Neural progenitor cell (in vitro differentiated cells): ENCODE measurements at regions not wholly inside any gene's neighbourhood (a gene's known extent, or its start where the extent isn't known, plus 50 kb on each side); places are given as distances from the start of the nearest gene placed in this dataset.

ENCODE experiments used
- DNase-seq: peaks from one replicate; pipeline ENCODE4 v3.0.0-alpha.2; 2016; ENCODE audit warnings: low spot score
- H2AFZ ChIP-seq: fragments of 200-600 bp; sonication (generic); replicated peaks from 2 replicates; pipeline ENCODE4 v1.6.1; 2016; ENCODE audit warnings: antibody characterized with exemption
- H3F3A ChIP-seq: fragments of 200-600 bp; sonication (generic); 2 replicates; pipeline ENCODE4 v1.6.1; 2016; ENCODE audit warnings: antibody characterized with exemption, low read depth
- H3K27ac ChIP-seq: fragments of 200-600 bp; sonication (generic); 2 replicates; pipeline ENCODE4 v1.5.1; 2016; ENCODE audit warnings: mild to moderate bottlenecking
- H3K27me3 ChIP-seq: fragments of 200-600 bp; sonication (generic); 2 replicates; pipeline ENCODE4 v1.6.1; 2016; ENCODE audit warnings: mild to moderate bottlenecking, moderate library complexity
- H3K36me3 ChIP-seq: fragments of 200-600 bp; sonication (generic); 2 replicates; pipeline ENCODE4 v1.5.1; 2016
- H3K4me1 ChIP-seq: fragments of 200-600 bp; sonication (generic); 2 replicates; pipeline ENCODE4 v1.6.1; 2016; ENCODE audit warnings: mixed run types
- H3K4me2 ChIP-seq: fragments of 200-600 bp; sonication (generic); 2 replicates; pipeline ENCODE4 v1.6.1; 2016
- H3K4me3 ChIP-seq: fragments of 200-600 bp; sonication (generic); 2 replicates; pipeline ENCODE4 v1.5.1; 2016
- H3K79me2 ChIP-seq: fragments of 200-600 bp; sonication (generic); 2 replicates; pipeline ENCODE4 v1.6.1; 2016; ENCODE audit warnings: low read depth
- H3K9ac ChIP-seq: fragments of 200-600 bp; sonication (generic); 2 replicates; pipeline ENCODE4 v1.6.1; 2016
- H3K9me3 ChIP-seq: fragments of 200-600 bp; sonication (generic); 2 replicates; pipeline ENCODE4 v1.5.1; 2016; ENCODE audit warnings: low read depth
- H4K20me1 ChIP-seq: fragments of 200-600 bp; sonication (generic); 2 replicates; pipeline ENCODE4 v1.6.1; 2016; ENCODE audit warnings: low read depth
- H3K27ac Mint-ChIP-seq: 3 replicates; pipeline ENCODE4 v1.8.0; 2021; ENCODE audit warnings: mixed read lengths
- H3K27me3 Mint-ChIP-seq: 2 replicates; pipeline ENCODE4 v1.8.0; 2022; ENCODE audit warnings: low read depth, mild to moderate bottlenecking, inconsistent platforms, moderate library complexity, mixed read lengths; ENCODE audit not compliant: insufficient read depth
- H3K36me3 Mint-ChIP-seq: 3 replicates; pipeline ENCODE4 v1.8.0; 2021; ENCODE audit warnings: mixed read lengths
- H3K4me1 Mint-ChIP-seq: 3 replicates; pipeline ENCODE4 v1.8.0; 2021; ENCODE audit warnings: mixed read lengths
- H3K4me3 Mint-ChIP-seq: 3 replicates; pipeline ENCODE4 v1.8.0; 2021; ENCODE audit warnings: mild to moderate bottlenecking, moderate library complexity, mixed read lengths
- H3K9me3 Mint-ChIP-seq: 3 replicates; pipeline ENCODE4 v1.8.0; 2020; ENCODE audit warnings: mixed read lengths
- EZH2 ChIP-seq: fragments of 200-600 bp; sonication (generic); IDR thresholded peaks from 2 replicates; pipeline ENCODE4 v1.6.1; 2017; ENCODE audit warnings: antibody characterized with exemption, mild to moderate bottlenecking, moderate library complexity
- EZH2phosphoT487 ChIP-seq: fragments of 200-600 bp; sonication (generic); IDR thresholded peaks from 2 replicates; pipeline ENCODE4 v1.6.1; 2017; ENCODE audit warnings: antibody characterized with exemption
- TF ChIP-seq, protein P1 (sequence below): fragments of 200-600 bp; sonication (generic); IDR thresholded peaks from 2 replicates; pipeline ENCODE4 v1.5.1; 2017; ENCODE audit warnings: antibody characterized with exemption, mild to moderate bottlenecking

DNA sequence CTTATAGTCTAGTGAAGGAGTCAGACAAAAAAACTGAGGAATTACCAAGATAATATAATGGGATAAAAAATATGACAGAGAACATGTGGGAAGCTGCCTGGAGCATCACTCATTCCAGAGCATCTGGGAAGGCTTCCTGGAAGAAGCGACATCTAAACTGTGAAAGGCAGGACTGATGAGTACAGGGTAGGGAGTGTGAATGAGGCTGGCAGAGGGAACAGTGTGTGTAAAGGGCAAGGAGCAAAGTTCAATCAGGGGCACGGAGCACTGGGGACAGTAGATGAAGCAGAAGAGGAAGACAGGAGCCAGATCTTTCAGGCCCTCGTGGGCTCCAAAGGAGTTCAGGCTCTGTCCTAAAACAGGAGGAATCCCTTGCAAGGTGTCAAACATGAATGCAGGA lies 55.8 kb upstream of the PRDM11 start:
- Mint-ChIP-seq H3K36me3 (no peaks in the 10 kb centered on the region), H3K4me3 (no peak overlapping the region), H3K9me3 (no peaks in the 10 kb centered on the region), H3K27me3 (peaks cover 11% of the 10 kb centered on the region), H3K4me1 (peaks cover 46% of the 10 kb centered on the region), H3K27ac (no peak overlapping the region)
- Histone ChIP-seq H3F3A (peaks cover 45% of the 10 kb centered on the region), H3K27me3 (no peaks in the 10 kb centered on the region), H3K4me2 (no peak overlapping the region), H3K9me3 (no peaks in the 10 kb centered on the region), H3K9ac (no peak overlapping the region), H3K27ac (no peak overlapping the region), H2AFZ (no peak overlapping the region), H3K4me3 (no peak overlapping the region), H3K4me1 (peaks cover 68% of the 10 kb centered on the region), H4K20me1 (no peaks in the 10 kb centered on the region), H3K36me3 (no peaks in the 10 kb centered on the region), H3K79me2 (no peaks in the 10 kb centered on the region)
- TF ChIP-seq EZH2 = no peak
- TF ChIP-seq EZH2phosphoT487 = no peak
- TF ChIP-seq, protein P1, sequence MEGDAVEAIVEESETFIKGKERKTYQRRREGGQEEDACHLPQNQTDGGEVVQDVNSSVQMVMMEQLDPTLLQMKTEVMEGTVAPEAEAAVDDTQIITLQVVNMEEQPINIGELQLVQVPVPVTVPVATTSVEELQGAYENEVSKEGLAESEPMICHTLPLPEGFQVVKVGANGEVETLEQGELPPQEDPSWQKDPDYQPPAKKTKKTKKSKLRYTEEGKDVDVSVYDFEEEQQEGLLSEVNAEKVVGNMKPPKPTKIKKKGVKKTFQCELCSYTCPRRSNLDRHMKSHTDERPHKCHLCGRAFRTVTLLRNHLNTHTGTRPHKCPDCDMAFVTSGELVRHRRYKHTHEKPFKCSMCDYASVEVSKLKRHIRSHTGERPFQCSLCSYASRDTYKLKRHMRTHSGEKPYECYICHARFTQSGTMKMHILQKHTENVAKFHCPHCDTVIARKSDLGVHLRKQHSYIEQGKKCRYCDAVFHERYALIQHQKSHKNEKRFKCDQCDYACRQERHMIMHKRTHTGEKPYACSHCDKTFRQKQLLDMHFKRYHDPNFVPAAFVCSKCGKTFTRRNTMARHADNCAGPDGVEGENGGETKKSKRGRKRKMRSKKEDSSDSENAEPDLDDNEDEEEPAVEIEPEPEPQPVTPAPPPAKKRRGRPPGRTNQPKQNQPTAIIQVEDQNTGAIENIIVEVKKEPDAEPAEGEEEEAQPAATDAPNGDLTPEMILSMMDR = no peak
- no peak for DNase-seq

DNA sequence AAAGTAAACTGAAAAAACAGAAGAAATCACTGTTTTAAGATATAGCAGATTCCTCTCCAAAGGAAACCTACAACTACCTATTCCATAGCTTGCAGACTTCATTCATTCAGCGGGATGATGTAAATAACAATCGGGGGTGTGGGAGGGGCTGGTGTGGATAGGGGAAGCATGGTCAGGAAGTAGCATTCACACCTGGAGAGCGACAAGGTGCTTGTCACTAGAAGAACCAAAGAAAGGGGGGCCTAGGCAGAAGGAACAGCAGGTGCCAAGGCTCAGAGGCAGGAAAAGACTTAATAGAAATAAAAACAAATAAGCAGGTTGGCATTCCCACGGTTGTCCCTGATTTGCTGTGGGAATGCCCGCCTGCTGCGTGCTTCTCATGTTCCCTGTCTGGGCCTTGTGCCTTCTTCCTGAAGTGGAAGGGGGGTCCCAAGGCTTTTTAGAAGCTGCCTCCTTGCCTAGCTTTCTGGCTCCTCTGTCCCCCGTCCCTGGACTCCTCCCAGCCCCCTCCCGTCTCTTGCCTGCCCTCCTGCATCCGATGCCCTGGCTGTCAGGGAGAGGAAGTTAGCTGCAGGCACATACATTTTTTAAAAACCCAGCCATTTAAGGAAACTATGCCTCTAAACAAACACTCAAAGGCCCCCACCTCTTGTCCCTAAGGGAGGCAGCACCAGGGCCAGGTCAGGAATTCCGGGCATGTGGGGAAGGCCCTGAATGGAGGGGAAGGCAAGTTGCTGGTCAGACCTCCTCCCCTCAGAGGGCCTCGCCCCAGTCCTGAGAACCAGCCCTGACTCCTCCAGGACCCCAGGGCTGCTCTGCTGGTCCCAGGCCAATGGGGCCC lies 54.7 kb upstream of the PRDM11 start:
- Histone ChIP-seq H3K9me3 (no peaks in the 10 kb centered on the region), H3K4me3 (no peak overlapping the region), H3K27me3 (no peaks in the 10 kb centered on the region), H3K79me2 (no peaks in the 10 kb centered on the region), H3F3A (peaks cover 33% of the 10 kb centered on the region), H2AFZ (peak overlapping the region; percentile 9), H3K9ac (no peak overlapping the region), H3K4me1 (peaks cover 56% of the 10 kb centered on the region), H3K27ac (no peak overlapping the region), H3K4me2 (peak overlapping the region; percentile 44), H3K36me3 (no peaks in the 10 kb centered on the region), H4K20me1 (no peaks in the 10 kb centered on the region)
- no peak overlapping the region for H3K4me3 Mint-ChIP-seq
- no peaks in the 10 kb centered on the region for H3K36me3 Mint-ChIP-seq
- peak overlapping the region; percentile 39 for H3K27ac Mint-ChIP-seq
- TF ChIP-seq, protein P1 = no peak
- no peak for TF ChIP-seq EZH2phosphoT487
- TF ChIP-seq EZH2 = no peak
- H3K27me3 Mint-ChIP-seq = peaks cover 5% of the 10 kb centered on the region
- no peaks in the 10 kb centered on the region for H3K9me3 Mint-ChIP-seq
- DNase-seq = peak; percentile 72
- H3K4me1 Mint-ChIP-seq = peaks cover 40% of the 10 kb centered on the region

DNA sequence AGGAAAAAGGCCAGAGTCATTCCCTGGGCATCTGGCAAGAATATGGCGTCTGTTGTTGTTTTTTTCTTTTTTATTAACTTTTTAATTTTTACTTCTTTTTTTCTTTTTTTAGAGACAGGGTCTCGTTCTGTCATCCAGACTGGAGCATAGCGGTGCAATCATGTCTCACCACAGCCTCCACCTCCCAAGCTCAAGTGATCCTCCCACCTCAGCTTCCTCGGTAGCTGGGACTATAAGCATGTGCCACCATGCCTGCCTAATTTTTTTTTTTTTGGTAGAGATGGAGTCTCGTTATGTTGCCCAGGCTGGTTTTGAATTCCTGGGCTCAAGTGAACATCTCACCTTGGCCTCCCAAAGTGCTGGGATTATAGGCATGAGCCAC lies 54.0 kb upstream of the PRDM11 start:
- Histone ChIP-seq H3K4me3 (no peak overlapping the region), H3K27me3 (no peaks in the 10 kb centered on the region), H3K36me3 (no peaks in the 10 kb centered on the region), H3F3A (peaks cover 30% of the 10 kb centered on the region), H2AFZ (no peak overlapping the region), H3K9me3 (no peaks in the 10 kb centered on the region), H3K27ac (no peak overlapping the region), H3K4me2 (peak overlapping the region; percentile 44), H3K4me1 (peaks cover 50% of the 10 kb centered on the region), H4K20me1 (no peaks in the 10 kb centered on the region), H3K9ac (no peak overlapping the region), H3K79me2 (no peaks in the 10 kb centered on the region)
- Mint-ChIP-seq H3K27me3 (peaks cover 7% of the 10 kb centered on the region), H3K4me1 (peaks cover 34% of the 10 kb centered on the region), H3K27ac (no peak overlapping the region), H3K9me3 (no peaks in the 10 kb centered on the region), H3K36me3 (no peaks in the 10 kb centered on the region), H3K4me3 (no peak overlapping the region)
- TF ChIP-seq EZH2phosphoT487 (no peak), EZH2 (no peak)
- TF ChIP-seq, protein P1 = no peak
- no peak for DNase-seq
